Liver (tissue), 8 donors: ENCODE measurements at regions not wholly inside any gene's neighbourhood (a gene's known extent, or its start where the extent isn't known, plus 50 kb on each side); places are given as distances from the start of the nearest gene placed in this dataset.

Experiments
- DNase-seq: peaks from one replicate; pipeline ENCODE4 v3.0.0-alpha.2; 2017; ENCODE audit warnings: low spot score
- H3K27ac ChIP-seq, 2 donors: one replicate each; pipeline ENCODE4 v1.7.0; 2013; ENCODE audit warnings: inconsistent platforms in 2 of 2, low read length in 2 of 2, control low read depth in 1 of 2, low read depth in 1 of 2, mild to moderate bottlenecking in 1 of 2
- H3K27me3 ChIP-seq, 4 donors: one replicate each; pipeline versions ENCODE4 v1.6.1 to v1.7.0; 2013; ENCODE audit warnings: low read length in 3 of 4, inconsistent platforms in 1 of 4, mild to moderate bottlenecking in 1 of 4, moderate library complexity in 1 of 4; ENCODE audit not compliant: control insufficient read depth in 4 of 4, insufficient read depth in 4 of 4
- H3K36me3 ChIP-seq, 4 donors: one replicate each; pipeline versions ENCODE4 v1.6.1 to v1.7.0; 2013; ENCODE audit warnings: low read length in 3 of 4, mild to moderate bottlenecking in 3 of 4, low read depth in 1 of 4, moderate library complexity in 1 of 4; ENCODE audit not compliant: control insufficient read depth in 4 of 4, insufficient read depth in 3 of 4
- H3K4me1 ChIP-seq, 4 donors: one replicate each; pipeline versions ENCODE4 v1.6.1 to v1.7.0; 2013; ENCODE audit warnings: low read length in 3 of 4, mild to moderate bottlenecking in 3 of 4, moderate library complexity in 1 of 4; ENCODE audit not compliant: control insufficient read depth in 4 of 4, insufficient read depth in 4 of 4
- H3K4me3 ChIP-seq, 3 donors: one replicate each; pipeline versions ENCODE4 v1.6.1 to v1.7.0; 2013; ENCODE audit warnings: low read length in 3 of 3, control low read depth in 1 of 3, low read depth in 1 of 3, mild to moderate bottlenecking in 1 of 3
- H3K9ac ChIP-seq, 2 donors: one replicate each; pipeline ENCODE4 v1.7.0; 2013; ENCODE audit warnings: low read length in 2 of 2, mild to moderate bottlenecking in 2 of 2, moderate library complexity in 2 of 2, control low read depth in 1 of 2, low read depth in 1 of 2
- H3K9me3 ChIP-seq, 4 donors: one replicate each; pipeline versions ENCODE4 v1.6.1 to v1.7.0; 2013; ENCODE audit warnings: low read length in 3 of 4; ENCODE audit not compliant: control insufficient read depth in 4 of 4
- ATF3 ChIP-seq: IDR thresholded peaks from 2 replicates; pipeline ENCODE4 v1.6.1; 2016; ENCODE audit warnings: antibody characterized with exemption
- CTCF ChIP-seq: fragments of 150-350 bp; IDR thresholded peaks from 2 replicates; pipeline ENCODE4 v1.5.1; 2017; ENCODE audit warnings: improper control_type of control experiment, low read depth, low read length; ENCODE audit not compliant: missing input control
- FOXA1 ChIP-seq: IDR thresholded peaks from 2 replicates; pipeline ENCODE4 v1.6.1; 2016; ENCODE audit warnings: antibody characterized with exemption
- FOXA2 ChIP-seq: IDR thresholded peaks from 2 replicates; pipeline ENCODE4 v1.6.1; 2016; ENCODE audit warnings: antibody characterized with exemption
- GABPA ChIP-seq, 2 donors: IDR thresholded peaks in 1 of 2; conservative IDR thresholded peaks in 1 of 2; 2 replicates each; pipeline ENCODE4 v1.6.1; 2016; ENCODE audit warnings: antibody characterized with exemption in 2 of 2, mild to moderate bottlenecking in 1 of 2, moderate library complexity in 1 of 2
- JUND ChIP-seq, 2 donors: IDR thresholded peaks; 2 replicates each; pipeline ENCODE4 v1.6.1; 2016; ENCODE audit warnings: antibody characterized with exemption in 2 of 2
- MAX ChIP-seq: IDR thresholded peaks from 2 replicates; pipeline ENCODE4 v1.6.1; 2016; ENCODE audit warnings: antibody characterized with exemption
- RAD21 ChIP-seq, 2 donors: IDR thresholded peaks; 2 replicates each; pipeline ENCODE4 v1.6.1; 2016; ENCODE audit warnings: antibody characterized with exemption in 2 of 2, mild to moderate bottlenecking in 2 of 2
- REST ChIP-seq: IDR thresholded peaks from 2 replicates; pipeline ENCODE4 v1.6.1; 2016; ENCODE audit warnings: antibody characterized with exemption, mild to moderate bottlenecking
- RXRA ChIP-seq, 2 donors: IDR thresholded peaks; 2 replicates each; pipeline ENCODE4 v1.6.1; 2017 to 2018; ENCODE audit warnings: antibody characterized with exemption in 2 of 2, mild to moderate bottlenecking in 1 of 2
- SP1 ChIP-seq: IDR thresholded peaks from 2 replicates; pipeline ENCODE4 v1.6.1; 2018; ENCODE audit warnings: antibody characterized with exemption, mild to moderate bottlenecking
- YY1 ChIP-seq: IDR thresholded peaks from 2 replicates; pipeline ENCODE4 v1.6.1; 2016; ENCODE audit warnings: antibody characterized with exemption, mild to moderate bottlenecking
- ZBTB33 ChIP-seq: IDR thresholded peaks from 2 replicates; pipeline ENCODE4 v1.6.1; 2016; ENCODE audit warnings: antibody characterized with exemption
- WGBS: extraction: QIAGEN DNeasy Blood & Tissue Kit; methylation state at CpG from one replicate; pipeline ENCODE4 v1.1.7; 2013; 5-methylcytosine and 5-hydroxymethylcytosine counted together
- donor health status: healthy.
- donor health status: healthy.
- donor health status: healthy.
- donor health status: healthy.
- donor health status: healthy.

GRCh38 chr14:98958632-98959031 lies 313.4 kb downstream of the BCL11B start:
- Histone ChIP-seq H3K27ac (no peak overlapping the region), H3K9ac (no peak overlapping the region), H3K4me3 (no peak overlapping the region), H3K4me1 (no peaks in the 10 kb centered on the region), H3K27me3 (no peaks in the 10 kb centered on the region), H3K9me3 (no peaks in the 10 kb centered on the region), H3K36me3 (no peaks in the 10 kb centered on the region)
- TF ChIP-seq GABPA (IDR thresholded peaks at IDR 0.05 in 1 of 2, conservative IDR thresholded peaks at IDR 0.05 in 1 of 2) (no peak), RXRA (IDR thresholded peaks at IDR 0.05) (no peak), FOXA2 (no peak), MAX (no peak), YY1 (no peak), CTCF (no peak), FOXA1 (no peak), ZBTB33 (no peak)
- 34% methylated on average over 8 of the region's 8 CpGs for whole genome bisulfite sequencing
- DNase-seq = no peak

GRCh38 chr14:98959410-98959809 lies 312.6 kb downstream of the BCL11B start:
- Histone ChIP-seq H3K9ac (no peak overlapping the region), H3K27ac (no peak overlapping the region), H3K4me1 (no peaks in the 10 kb centered on the region), H3K9me3 (no peaks in the 10 kb centered on the region), H3K4me3 (no peak overlapping the region), H3K27me3 (no peaks in the 10 kb centered on the region), H3K36me3 (no peaks in the 10 kb centered on the region)
- TF ChIP-seq RAD21 (IDR thresholded peaks at IDR 0.05) = no peak
- no peak for TF ChIP-seq FOXA1
- no peak for TF ChIP-seq JUND (IDR thresholded peaks at IDR 0.05)
- TF ChIP-seq GABPA (IDR thresholded peaks at IDR 0.05 in 1 of 2, conservative IDR thresholded peaks at IDR 0.05 in 1 of 2) = no peak
- no peak for TF ChIP-seq YY1
- no peak for TF ChIP-seq SP1
- TF ChIP-seq ATF3 = no peak
- TF ChIP-seq ZBTB33 = no peak
- no peak for TF ChIP-seq REST
- no peak for DNase-seq
- WGBS = 51% methylated on average over 6 of the region's 6 CpGs
